DMS153 (cell line): ENCODE measurements at regions not wholly inside any gene's neighbourhood (a gene's known extent, or its start where the extent isn't known, plus 50 kb on each side); places are given as distances from the start of the nearest gene placed in this dataset.

Experiments
- DNase-seq: peaks from one replicate; lab custom pipeline; 2025; lab: John Stamatoyannopoulos, UW

GRCh38 chr18:60663060-60663989, 290.8 kb upstream of the MC4R start:
- DNase-seq = no peak

- DNase-seq = no peak
These were observed 292.2 kb upstream of the MC4R start for GRCh38 chr18:60664736-60665135.

GRCh38 chr18:60667016-60667415, 294.4 kb upstream of the MC4R start:
- peak; percentile 50 for DNase-seq

- DNase-seq = no peak
These were observed 296.0 kb upstream of the MC4R start for GRCh38 chr18:60668583-60668982.

- DNase-seq = no peak
These were observed 297.4 kb upstream of the MC4R start for GRCh38 chr18:60669938-60670337.

GRCh38 chr18:60671021-60671420, 298.4 kb upstream of the MC4R start:
- DNase-seq = no peak

- no peak for DNase-seq
These were observed 302.6 kb upstream of the MC4R start for GRCh38 chr18:60675126-60675525.

GRCh38 chr18:60675801-60676200, 303.2 kb upstream of the MC4R start:
- peak; percentile 85 for DNase-seq

- no peak for DNase-seq
These were observed 304.2 kb upstream of the MC4R start for GRCh38 chr18:60676815-60677214.

GRCh38 chr18:60684843-60685513, 312.4 kb upstream of the MC4R start:
- DNase-seq = peak; percentile 24

- no peak for DNase-seq
These were observed 313.6 kb upstream of the MC4R start for GRCh38 chr18:60686142-60686541.

GRCh38 chr18:60691061-60691460, 318.5 kb upstream of the MC4R start:
- no peak for DNase-seq

GRCh38 chr18:60693426-60693825, 320.9 kb upstream of the MC4R start:
- DNase-seq = no peak

GRCh38 chr18:60698901-60699300, 326.3 kb upstream of the MC4R start:
- DNase-seq = peak; percentile 68

GRCh38 chr18:60722742-60723141, 350.2 kb upstream of the MC4R start:
- DNase-seq = no peak

GRCh38 chr18:60732143-60732542, 359.6 kb upstream of the MC4R start:
- DNase-seq = no peak

- DNase-seq = no peak
These were observed 366.6 kb upstream of the MC4R start for GRCh38 chr18:60739212-60739611.

- DNase-seq = no peak
These were observed 367.7 kb upstream of the MC4R start for GRCh38 chr18:60740313-60740712.

- no peak for DNase-seq
These were observed 373.9 kb upstream of the MC4R start for GRCh38 chr18:60746491-60746890.

GRCh38 chr18:60746919-60747318, 374.3 kb upstream of the MC4R start:
- no peak for DNase-seq

GRCh38 chr18:60753753-60754152, 381.2 kb upstream of the MC4R start:
- DNase-seq = no peak

GRCh38 chr18:60754413-60755009, 381.9 kb upstream of the MC4R start:
- DNase-seq = no peak

- no peak for DNase-seq
These were observed 382.6 kb upstream of the MC4R start for GRCh38 chr18:60755134-60755533.
